Thymus (tissue), 11 donors: ENCODE measurements at regions not wholly inside any gene's neighbourhood (a gene's known extent, or its start where the extent isn't known, plus 50 kb on each side); places are given as distances from the start of the nearest gene placed in this dataset.

Source experiments
- DNase-seq, 9 donors: peaks; one replicate each; pipeline ENCODE4 v3.0.0-alpha.2; 2013; ENCODE audit warnings: low spot score in 9 of 9, low read depth in 6 of 9, missing footprints in 1 of 9
- H3K27ac ChIP-seq, 2 donors: one replicate each; pipeline ENCODE4 v1.5.1; 2013; ENCODE audit warnings: control low read depth in 1 of 2, low read depth in 1 of 2, low read length in 1 of 2, mild to moderate bottlenecking in 1 of 2, moderate library complexity in 1 of 2
- H3K27me3 ChIP-seq, 2 donors: one replicate each; pipeline ENCODE4 v1.5.1; 2013; ENCODE audit warnings: low read length in 1 of 2; ENCODE audit not compliant: control insufficient read depth in 2 of 2, insufficient read depth in 1 of 2
- H3K36me3 ChIP-seq, 2 donors: one replicate each; pipeline ENCODE4 v1.5.1; 2013; ENCODE audit warnings: low read length in 1 of 2, mild to moderate bottlenecking in 1 of 2, moderate library complexity in 1 of 2; ENCODE audit not compliant: control insufficient read depth in 2 of 2, insufficient read depth in 2 of 2
- H3K4me1 ChIP-seq, 2 donors: one replicate each; pipeline ENCODE4 v1.5.1; 2013; ENCODE audit warnings: low read length in 2 of 2; ENCODE audit not compliant: control insufficient read depth in 2 of 2, insufficient read depth in 2 of 2
- H3K4me3 ChIP-seq, 2 donors: one replicate each; pipeline ENCODE4 v1.5.1; 2013; ENCODE audit warnings: low read length in 2 of 2, control low read depth in 1 of 2, mild to moderate bottlenecking in 1 of 2
- H3K9me3 ChIP-seq, 2 donors: one replicate each; pipeline ENCODE4 v1.5.1; 2013; ENCODE audit warnings: low read length in 1 of 2, mild to moderate bottlenecking in 1 of 2; ENCODE audit not compliant: control insufficient read depth in 2 of 2, insufficient read depth in 1 of 2
- WGBS: extraction: QIAGEN DNeasy Blood & Tissue Kit; methylation state at CpG from one replicate; pipeline ENCODE4 v1.1.7; 2013; 5-methylcytosine and 5-hydroxymethylcytosine counted together
- donor health status: healthy.

GRCh38 chr2:177063331-177063730 is 149.3 kb upstream of the HNRNPA3 start:
- no peaks in the 10 kb centered on the region for H3K4me1 ChIP-seq
- no peak for DNase-seq
- WGBS: 95% methylated on average over 1 of the region's 1 CpG

GRCh38 chr2:177064422-177064821 is 148.2 kb upstream of the HNRNPA3 start:
- no peaks in the 10 kb centered on the region for H3K9me3 ChIP-seq
- H3K36me3 ChIP-seq: no peaks in the 10 kb centered on the region
- no peak overlapping the region for H3K4me3 ChIP-seq
- WGBS: 72% methylated on average over 4 of the region's 4 CpGs
- no peak overlapping the region for H3K27ac ChIP-seq
- H3K4me1 ChIP-seq: no peaks in the 10 kb centered on the region
- DNase-seq: no peak
- H3K27me3 ChIP-seq: no peaks in the 10 kb centered on the region

More at GRCh38 chr2:177063331-177063730, 149.3 kb upstream of the HNRNPA3 start:
- Histone ChIP-seq H3K36me3 (no peaks in the 10 kb centered on the region), H3K4me3 (no peak overlapping the region), H3K27me3 (no peaks in the 10 kb centered on the region), H3K9me3 (no peaks in the 10 kb centered on the region), H3K27ac (no peak overlapping the region)

GRCh38 chr2:177068967-177069366 is 143.6 kb upstream of the HNRNPA3 start:
- DNase-seq: no peak
- H3K27me3 ChIP-seq: no peaks in the 10 kb centered on the region
- no peaks in the 10 kb centered on the region for H3K36me3 ChIP-seq
- no peaks in the 10 kb centered on the region for H3K4me1 ChIP-seq
- H3K9me3 ChIP-seq: no peaks in the 10 kb centered on the region
- no peak overlapping the region for H3K4me3 ChIP-seq
- no peak overlapping the region for H3K27ac ChIP-seq
- WGBS: 91% methylated on average over 1 of the region's 1 CpG

GRCh38 chr2:177072090-177072489 is 140.5 kb upstream of the HNRNPA3 start:
- H3K4me1 ChIP-seq: no peaks in the 10 kb centered on the region
- no peak overlapping the region for H3K27ac ChIP-seq
- DNase-seq: no peak
- no peaks in the 10 kb centered on the region for H3K27me3 ChIP-seq
- no peaks in the 10 kb centered on the region for H3K9me3 ChIP-seq
- WGBS: 95% methylated on average over 2 of the region's 2 CpGs
- H3K36me3 ChIP-seq: no peaks in the 10 kb centered on the region
- no peak overlapping the region for H3K4me3 ChIP-seq

- Histone ChIP-seq H3K27me3 (no peaks in the 10 kb centered on the region), H3K27ac (no peak overlapping the region), H3K9me3 (no peaks in the 10 kb centered on the region), H3K4me1 (no peaks in the 10 kb centered on the region), H3K4me3 (no peak overlapping the region), H3K36me3 (no peaks in the 10 kb centered on the region)
- no peak for DNase-seq
Measured at GRCh38 chr2:177073611-177074010, 139.0 kb upstream of the HNRNPA3 start.

- WGBS: 96% methylated on average over 5 of the region's 5 CpGs
- Histone ChIP-seq H3K9me3 (no peaks in the 10 kb centered on the region), H3K4me1 (no peaks in the 10 kb centered on the region), H3K27ac (no peak overlapping the region), H3K27me3 (no peaks in the 10 kb centered on the region), H3K4me3 (no peak overlapping the region), H3K36me3 (no peaks in the 10 kb centered on the region)
- no peak for DNase-seq
Measured at GRCh38 chr2:177074099-177074710, 138.4 kb upstream of the HNRNPA3 start.

- Histone ChIP-seq H3K27ac (no peak overlapping the region), H3K4me3 (no peak overlapping the region), H3K36me3 (no peaks in the 10 kb centered on the region), H3K9me3 (no peaks in the 10 kb centered on the region), H3K27me3 (no peaks in the 10 kb centered on the region), H3K4me1 (no peaks in the 10 kb centered on the region)
- DNase-seq: no peak
- 57% methylated on average over 3 of the region's 3 CpGs for WGBS
Measured at GRCh38 chr2:177075254-177075653, 137.3 kb upstream of the HNRNPA3 start.

- Histone ChIP-seq H3K27ac (no peak overlapping the region), H3K36me3 (no peaks in the 10 kb centered on the region), H3K9me3 (no peaks in the 10 kb centered on the region), H3K4me3 (no peak overlapping the region), H3K27me3 (no peaks in the 10 kb centered on the region), H3K4me1 (no peaks in the 10 kb centered on the region)
- 96% methylated on average over 4 of the region's 4 CpGs for WGBS
- DNase-seq: no peak
Measured at GRCh38 chr2:177076636-177077179, 135.9 kb upstream of the HNRNPA3 start.

- H3K9me3 ChIP-seq: no peaks in the 10 kb centered on the region
- 70% methylated on average over 2 of the region's 2 CpGs for WGBS
Measured at GRCh38 chr2:177077778-177078177, 134.8 kb upstream of the HNRNPA3 start.

More at GRCh38 chr2:177077778-177078177, 134.8 kb upstream of the HNRNPA3 start:
- no peak overlapping the region for H3K27ac ChIP-seq
- H3K4me3 ChIP-seq: no peak overlapping the region
- H3K27me3 ChIP-seq: no peaks in the 10 kb centered on the region
- H3K4me1 ChIP-seq: no peaks in the 10 kb centered on the region
- H3K36me3 ChIP-seq: no peaks in the 10 kb centered on the region
- DNase-seq: no peak
